Activated CD8-positive, alpha-beta T cell treated with anti-CD3 and anti-CD28 coated beads for 36 hours (primary cell): ENCODE measurements at regions not wholly inside any gene's neighbourhood (a gene's known extent, or its start where the extent isn't known, plus 50 kb on each side); places are given as distances from the start of the nearest gene placed in this dataset.

ENCODE experiments used
- ATAC-seq: fragments of 200-7000 bp; cut with Tn5 transposase; one replicate; pipeline ENCODE4 v1.10.0; 2021; ENCODE audit warnings: mild to moderate bottlenecking, moderate library complexity
- CTCF ChIA-PET: fragments of 350-600 bp; sonication (Branson Sonifier 250); formaldehyde crosslinking; loops from one replicate; lab custom pipeline; 2021; ENCODE audit warnings: antibody characterized with exemption; lab: Charles Lee
- POLR2A ChIA-PET: fragments of 350-600 bp; sonication (Branson Sonifier 250); formaldehyde crosslinking; loops from one replicate; lab custom pipeline; 2021; ENCODE audit warnings: antibody characterized with exemption; lab: Charles Lee
- DNase-seq: peaks from one replicate; pipeline ENCODE4 v3.0.0-alpha.2; 2020
- H3K27ac Mint-ChIP-seq: one replicate; pipeline ENCODE4 v1.8.0; 2021; ENCODE audit warnings: mild to moderate bottlenecking, mixed read lengths
- H3K27me3 Mint-ChIP-seq: one replicate; pipeline ENCODE4 v1.8.0; 2021; ENCODE audit warnings: mixed read lengths
- H3K36me3 Mint-ChIP-seq: one replicate; pipeline ENCODE4 v1.8.0; 2021; ENCODE audit warnings: low read depth, mixed read lengths
- H3K4me1 Mint-ChIP-seq: one replicate; pipeline ENCODE4 v1.8.0; 2021; ENCODE audit warnings: low read depth, mixed read lengths
- H3K4me3 Mint-ChIP-seq: one replicate; pipeline ENCODE4 v1.8.0; 2021; ENCODE audit warnings: mild to moderate bottlenecking, moderate library complexity, mixed read lengths
- H3K9me3 Mint-ChIP-seq: one replicate; pipeline ENCODE4 v1.8.0; 2021; ENCODE audit warnings: mixed read lengths
- intact Hi-C: fragments of 100-400 bp; cut with micrococcal nuclease; formaldehyde crosslinking; loops from one replicate; pipeline ENCODE4 v1.10.0; 2022
- TF ChIP-seq, protein P1 (sequence below): fragments of 200-600 bp; IDR thresholded peaks from one replicate; pipeline ENCODE4 v1.8.0; 2022; ENCODE audit warnings: antibody characterized with exemption, mild to moderate bottlenecking

DNA sequence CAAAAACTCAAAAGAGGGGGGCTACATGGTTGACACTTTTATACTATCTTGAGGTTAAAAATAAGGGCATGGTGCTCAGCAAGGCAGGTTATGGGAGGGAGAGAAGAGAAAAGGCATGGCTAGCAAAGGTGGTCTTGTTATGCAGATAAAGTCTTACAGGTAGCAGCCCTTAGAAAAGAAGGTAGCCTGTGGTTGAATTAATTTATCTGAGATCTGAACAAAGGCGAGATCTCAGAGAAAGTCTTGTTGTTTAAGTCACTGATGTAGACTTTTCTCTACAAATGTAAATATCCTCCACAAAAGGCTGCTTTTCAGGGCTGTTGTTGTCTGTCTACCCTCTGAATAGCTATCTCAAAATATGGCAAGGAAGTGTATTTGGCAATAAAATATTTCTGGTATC, 1250.4 kb downstream of the PCDH18 start:
- TF ChIP-seq, protein P1, sequence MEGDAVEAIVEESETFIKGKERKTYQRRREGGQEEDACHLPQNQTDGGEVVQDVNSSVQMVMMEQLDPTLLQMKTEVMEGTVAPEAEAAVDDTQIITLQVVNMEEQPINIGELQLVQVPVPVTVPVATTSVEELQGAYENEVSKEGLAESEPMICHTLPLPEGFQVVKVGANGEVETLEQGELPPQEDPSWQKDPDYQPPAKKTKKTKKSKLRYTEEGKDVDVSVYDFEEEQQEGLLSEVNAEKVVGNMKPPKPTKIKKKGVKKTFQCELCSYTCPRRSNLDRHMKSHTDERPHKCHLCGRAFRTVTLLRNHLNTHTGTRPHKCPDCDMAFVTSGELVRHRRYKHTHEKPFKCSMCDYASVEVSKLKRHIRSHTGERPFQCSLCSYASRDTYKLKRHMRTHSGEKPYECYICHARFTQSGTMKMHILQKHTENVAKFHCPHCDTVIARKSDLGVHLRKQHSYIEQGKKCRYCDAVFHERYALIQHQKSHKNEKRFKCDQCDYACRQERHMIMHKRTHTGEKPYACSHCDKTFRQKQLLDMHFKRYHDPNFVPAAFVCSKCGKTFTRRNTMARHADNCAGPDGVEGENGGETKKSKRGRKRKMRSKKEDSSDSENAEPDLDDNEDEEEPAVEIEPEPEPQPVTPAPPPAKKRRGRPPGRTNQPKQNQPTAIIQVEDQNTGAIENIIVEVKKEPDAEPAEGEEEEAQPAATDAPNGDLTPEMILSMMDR = no peak
- ATAC-seq (no peak), DNase-seq (no peak)
- H3K4me1 Mint-ChIP-seq = no peaks in the 10 kb centered on the region
- peaks cover 3% of the 10 kb centered on the region for H3K9me3 Mint-ChIP-seq
- H3K4me3 Mint-ChIP-seq = no peak overlapping the region
- H3K27ac Mint-ChIP-seq = no peak overlapping the region
- no peaks in the 10 kb centered on the region for H3K36me3 Mint-ChIP-seq
- intact Hi-C loops = no loop called here
- H3K27me3 Mint-ChIP-seq = no peaks in the 10 kb centered on the region
- POLR2A ChIA-PET = no interaction called here
- CTCF ChIA-PET = no interaction called here

DNA sequence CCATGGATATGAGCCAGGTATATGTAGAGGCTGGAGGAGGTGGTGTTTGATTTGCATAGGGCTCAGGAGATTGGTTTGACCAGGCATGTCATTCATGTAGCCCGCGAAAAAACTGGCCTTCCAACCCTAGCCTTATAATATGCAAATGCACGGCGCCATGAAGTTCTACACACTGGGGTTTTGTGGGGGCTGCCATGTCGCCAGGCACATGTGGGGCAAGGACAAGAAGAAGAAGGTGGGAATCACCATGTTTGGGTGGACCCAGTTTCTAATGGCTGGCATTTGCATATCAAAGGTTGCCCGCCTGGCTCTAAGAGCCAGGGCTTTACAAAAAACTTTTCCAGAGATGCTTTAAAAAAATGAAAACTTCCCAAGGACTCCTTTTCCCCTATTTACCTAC, 1251.0 kb downstream of the PCDH18 start:
- H3K4me1 Mint-ChIP-seq = no peaks in the 10 kb centered on the region
- TF ChIP-seq, protein P1 = no peak
- CTCF ChIA-PET = no interaction called here
- H3K36me3 Mint-ChIP-seq = no peaks in the 10 kb centered on the region
- ATAC-seq (no peak), DNase-seq (no peak)
- intact Hi-C loops = no loop called here
- H3K27ac Mint-ChIP-seq = no peak overlapping the region
- H3K4me3 Mint-ChIP-seq = no peak overlapping the region
- H3K27me3 Mint-ChIP-seq = no peaks in the 10 kb centered on the region
- peaks cover 3% of the 10 kb centered on the region for H3K9me3 Mint-ChIP-seq
- POLR2A ChIA-PET = no interaction called here

DNA sequence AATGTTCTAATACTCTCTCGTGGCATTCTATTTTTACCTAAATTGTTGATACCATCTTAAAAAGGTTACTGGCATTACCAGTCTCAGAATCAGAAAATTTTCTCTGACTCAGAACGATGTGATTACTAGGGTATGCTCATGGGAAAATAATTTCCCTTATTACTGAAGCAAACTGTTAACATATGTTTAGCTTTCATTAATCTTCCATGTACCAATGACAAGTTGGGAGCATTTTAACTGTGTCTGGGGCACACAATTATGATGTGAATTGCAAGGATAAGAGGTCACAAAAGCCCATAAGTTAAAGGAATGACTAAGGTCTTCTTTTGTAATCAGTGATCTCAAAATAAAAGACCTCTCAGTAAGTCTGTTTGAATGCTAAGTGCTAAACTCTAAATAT, 1254.6 kb downstream of the PCDH18 start:
- DNase-seq (no peak), ATAC-seq (no peak)
- H3K9me3 Mint-ChIP-seq = peaks cover 7% of the 10 kb centered on the region
- no peak overlapping the region for H3K4me3 Mint-ChIP-seq
- intact Hi-C loops = no loop called here
- no peak overlapping the region for H3K27ac Mint-ChIP-seq
- H3K4me1 Mint-ChIP-seq = no peaks in the 10 kb centered on the region
- POLR2A ChIA-PET = no interaction called here
- H3K36me3 Mint-ChIP-seq = no peaks in the 10 kb centered on the region
- TF ChIP-seq, protein P1 = no peak
- CTCF ChIA-PET = no interaction called here
- H3K27me3 Mint-ChIP-seq = no peaks in the 10 kb centered on the region

DNA sequence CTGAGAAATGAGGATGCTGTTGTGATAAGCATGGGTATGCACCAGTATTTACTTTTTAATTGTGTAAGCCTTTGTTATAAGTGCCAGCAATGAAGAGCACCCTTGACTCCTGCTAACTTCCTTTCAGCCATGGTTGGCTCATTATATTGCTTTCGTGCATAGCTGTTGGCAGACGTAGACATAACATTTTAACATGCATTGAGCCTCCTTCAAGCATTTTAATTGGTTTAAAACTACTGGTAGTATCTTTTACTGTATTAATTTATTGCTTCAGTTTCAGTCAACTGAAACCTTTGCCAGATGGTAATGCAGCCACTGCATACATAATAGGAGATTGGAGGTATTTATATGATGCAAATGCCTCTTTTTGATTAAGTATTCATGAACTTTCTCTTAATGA, 1285.4 kb downstream of the PCDH18 start:
- intact Hi-C loops = no loop called here

DNA sequence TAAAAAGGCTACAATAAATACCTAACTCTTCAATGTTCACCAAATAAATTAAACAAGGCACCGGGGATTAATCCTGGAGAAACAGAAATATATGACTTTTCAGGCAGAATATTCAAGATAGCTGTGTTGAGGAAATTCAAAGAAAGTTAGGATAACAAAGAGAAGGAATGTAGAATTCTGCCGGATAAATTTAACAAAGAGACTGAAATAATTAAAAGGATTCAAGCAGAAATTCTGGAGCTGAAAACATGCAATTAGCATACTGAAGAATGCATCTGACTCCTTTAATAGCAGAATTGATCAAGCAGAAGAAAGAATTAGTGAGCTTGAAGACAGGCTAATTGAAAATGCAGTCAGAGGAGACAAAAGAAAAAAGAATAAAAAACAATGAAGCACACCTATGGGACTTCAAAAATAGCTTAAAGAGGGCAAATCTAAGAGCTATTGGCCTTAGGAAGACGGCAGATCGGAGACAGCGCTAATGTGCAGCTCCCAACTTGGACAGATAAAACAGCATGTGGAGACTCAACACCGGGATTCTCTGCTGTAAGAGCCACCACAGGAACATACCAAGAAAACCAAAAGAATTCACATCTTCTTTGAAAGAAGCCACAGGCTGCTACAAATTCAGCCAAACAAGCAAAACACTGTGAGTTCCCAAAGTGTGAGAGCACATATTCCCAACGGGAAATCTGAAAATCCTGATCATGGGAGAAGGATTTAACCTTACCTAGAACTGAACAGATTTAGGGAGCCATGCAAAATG, 1290.9 kb downstream of the PCDH18 start:
- CTCF ChIA-PET = no interaction called here
- no peaks in the 10 kb centered on the region for H3K4me1 Mint-ChIP-seq
- no peaks in the 10 kb centered on the region for H3K27me3 Mint-ChIP-seq
- no peaks in the 10 kb centered on the region for H3K36me3 Mint-ChIP-seq
- no peak overlapping the region for H3K4me3 Mint-ChIP-seq
- no peak for DNase-seq
- H3K9me3 Mint-ChIP-seq = peaks cover 11% of the 10 kb centered on the region
- intact Hi-C loops = no loop called here
- POLR2A ChIA-PET = no interaction called here
- no peak for ATAC-seq
- TF ChIP-seq, protein P1 = no peak
- no peak overlapping the region for H3K27ac Mint-ChIP-seq

More for the DNA sequence above, 1285.4 kb downstream of the PCDH18 start:
- Mint-ChIP-seq H3K27ac (no peak overlapping the region), H3K27me3 (no peaks in the 10 kb centered on the region), H3K4me3 (no peak overlapping the region), H3K9me3 (peaks cover 2% of the 10 kb centered on the region), H3K4me1 (no peaks in the 10 kb centered on the region), H3K36me3 (no peaks in the 10 kb centered on the region)
- DNase-seq = no peak
- TF ChIP-seq, protein P1 = no peak
- CTCF ChIA-PET = interaction anchor here (1.6 kb wide), 1 partner anchor 13 kb away, joined by 4 read pairs; no protein-coding TSS in a partner anchor
- POLR2A ChIA-PET = no interaction called here
- no peak for ATAC-seq
